Gastroesophageal sphincter (tissue), 3 donors: ENCODE measurements at regions not wholly inside any gene's neighbourhood (a gene's known extent, or its start where the extent isn't known, plus 50 kb on each side); places are given as distances from the start of the nearest gene placed in this dataset.

Experiments
- EP300 ChIP-seq: sonication (generic); formaldehyde crosslinking; IDR thresholded peaks from one replicate; pipeline ENCODE4 v1.6.1; 2017; ENCODE audit warnings: antibody characterized with exemption, mild to moderate bottlenecking
- POLR2A ChIP-seq, 2 donors: fragments of 450-650 bp; IDR thresholded peaks; one replicate each; pipeline ENCODE4 v1.6.1; 2017; ENCODE audit warnings: antibody characterized with exemption in 2 of 2, mild to moderate bottlenecking in 2 of 2, moderate library complexity in 1 of 2
- POLR2AphosphoS5 ChIP-seq: sonication (generic); formaldehyde crosslinking; IDR thresholded peaks from one replicate; pipeline ENCODE4 v1.6.1; 2017; ENCODE audit warnings: antibody characterized with exemption
- TF ChIP-seq, protein P1 (sequence below), 4 experiments: fragments of 200-600 bp in 2 of 4; fragments of 450-650 bp in 2 of 4; sonication (generic) in 1 of 4; IDR thresholded peaks; one replicate each; pipeline ENCODE4 v1.5.1; 2017 to 2019; ENCODE audit warnings: antibody characterized with exemption in 4 of 4, mild to moderate bottlenecking in 2 of 4, moderate library complexity in 2 of 4

GRCh38 chr1:218735436-218736032 is 390.4 kb downstream of the TGFB2 start:
- TF ChIP-seq POLR2A (IDR thresholded peaks at IDR 0.05) (no peak), POLR2AphosphoS5 (no peak), EP300 (no peak)
- TF ChIP-seq, protein P1, sequence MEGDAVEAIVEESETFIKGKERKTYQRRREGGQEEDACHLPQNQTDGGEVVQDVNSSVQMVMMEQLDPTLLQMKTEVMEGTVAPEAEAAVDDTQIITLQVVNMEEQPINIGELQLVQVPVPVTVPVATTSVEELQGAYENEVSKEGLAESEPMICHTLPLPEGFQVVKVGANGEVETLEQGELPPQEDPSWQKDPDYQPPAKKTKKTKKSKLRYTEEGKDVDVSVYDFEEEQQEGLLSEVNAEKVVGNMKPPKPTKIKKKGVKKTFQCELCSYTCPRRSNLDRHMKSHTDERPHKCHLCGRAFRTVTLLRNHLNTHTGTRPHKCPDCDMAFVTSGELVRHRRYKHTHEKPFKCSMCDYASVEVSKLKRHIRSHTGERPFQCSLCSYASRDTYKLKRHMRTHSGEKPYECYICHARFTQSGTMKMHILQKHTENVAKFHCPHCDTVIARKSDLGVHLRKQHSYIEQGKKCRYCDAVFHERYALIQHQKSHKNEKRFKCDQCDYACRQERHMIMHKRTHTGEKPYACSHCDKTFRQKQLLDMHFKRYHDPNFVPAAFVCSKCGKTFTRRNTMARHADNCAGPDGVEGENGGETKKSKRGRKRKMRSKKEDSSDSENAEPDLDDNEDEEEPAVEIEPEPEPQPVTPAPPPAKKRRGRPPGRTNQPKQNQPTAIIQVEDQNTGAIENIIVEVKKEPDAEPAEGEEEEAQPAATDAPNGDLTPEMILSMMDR (IDR thresholded peaks at IDR 0.05): no peak
